OCI-LY7 (cell line): ENCODE measurements at regions not wholly inside any gene's neighbourhood (a gene's known extent, or its start where the extent isn't known, plus 50 kb on each side); places are given as distances from the start of the nearest gene placed in this dataset.

Experiments used
- CTCF ChIP-seq: fragments of 200-600 bp; sonication (generic); conservative IDR thresholded peaks from 2 replicates; pipeline ENCODE4 v1.5.1; 2014; ENCODE audit warnings: mild to moderate bottlenecking, antibody characterized with exemption, low read length, moderate library complexity, mixed read lengths
- EZH2phosphoT487 ChIP-seq: fragments of 200-600 bp; sonication (generic); IDR thresholded peaks from 2 replicates; pipeline ENCODE4 v1.6.1; 2018; ENCODE audit warnings: low read depth, borderline replicate concordance, mild to moderate bottlenecking, mixed run types, antibody characterized with exemption, low read length, moderate library complexity, mixed read lengths

- TF ChIP-seq CTCF = no peak
- no peak for TF ChIP-seq EZH2phosphoT487
Observed at GRCh38 chr20:50368386-50368785, 141.8 kb upstream of the PTPN1 start.
